ENCODE measurements at regions not wholly inside any gene's neighbourhood (a gene's known extent, or its start where the extent isn't known, plus 50 kb on each side); places are given as distances from the start of the nearest gene placed in this dataset.

DNA sequence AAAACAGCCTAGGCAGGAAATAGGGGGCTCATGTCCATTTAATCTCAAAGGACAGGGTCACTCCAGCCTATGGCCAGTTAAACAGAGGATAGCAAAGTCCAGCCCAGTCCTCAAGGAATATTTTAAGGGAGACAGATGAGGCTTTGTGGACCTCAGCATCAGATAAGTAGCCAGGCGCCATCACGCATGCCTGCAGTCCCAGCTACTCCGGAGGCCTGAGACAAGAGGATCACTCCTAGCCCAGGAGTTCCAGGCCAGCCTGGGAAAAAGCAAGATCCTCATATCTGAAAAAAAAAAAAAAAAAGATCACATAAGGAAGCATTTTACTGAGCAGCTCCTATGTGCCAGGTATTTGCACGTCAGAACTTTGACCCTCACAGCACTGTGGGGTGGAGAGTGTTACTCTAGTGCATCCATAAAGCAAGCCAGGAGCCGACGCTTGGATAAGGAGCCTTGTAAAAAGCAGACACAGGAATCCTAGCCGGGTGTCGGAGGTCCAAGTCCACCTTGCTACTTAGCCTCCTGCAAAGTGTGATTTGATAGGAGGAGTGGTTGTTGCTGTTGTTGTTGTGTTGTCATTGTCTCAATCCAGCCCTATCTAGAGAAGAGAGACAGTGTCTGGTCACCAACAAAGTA, 61.8 kb upstream of the DOCK1 start:
- no peak for DNase-seq (ENCODE audit: low spot score in 2 of 2, unreplicated experiment in 2 of 2)
- no peak overlapping the region for H3K27ac Mint-ChIP-seq
- TF ChIP-seq, protein P1, sequence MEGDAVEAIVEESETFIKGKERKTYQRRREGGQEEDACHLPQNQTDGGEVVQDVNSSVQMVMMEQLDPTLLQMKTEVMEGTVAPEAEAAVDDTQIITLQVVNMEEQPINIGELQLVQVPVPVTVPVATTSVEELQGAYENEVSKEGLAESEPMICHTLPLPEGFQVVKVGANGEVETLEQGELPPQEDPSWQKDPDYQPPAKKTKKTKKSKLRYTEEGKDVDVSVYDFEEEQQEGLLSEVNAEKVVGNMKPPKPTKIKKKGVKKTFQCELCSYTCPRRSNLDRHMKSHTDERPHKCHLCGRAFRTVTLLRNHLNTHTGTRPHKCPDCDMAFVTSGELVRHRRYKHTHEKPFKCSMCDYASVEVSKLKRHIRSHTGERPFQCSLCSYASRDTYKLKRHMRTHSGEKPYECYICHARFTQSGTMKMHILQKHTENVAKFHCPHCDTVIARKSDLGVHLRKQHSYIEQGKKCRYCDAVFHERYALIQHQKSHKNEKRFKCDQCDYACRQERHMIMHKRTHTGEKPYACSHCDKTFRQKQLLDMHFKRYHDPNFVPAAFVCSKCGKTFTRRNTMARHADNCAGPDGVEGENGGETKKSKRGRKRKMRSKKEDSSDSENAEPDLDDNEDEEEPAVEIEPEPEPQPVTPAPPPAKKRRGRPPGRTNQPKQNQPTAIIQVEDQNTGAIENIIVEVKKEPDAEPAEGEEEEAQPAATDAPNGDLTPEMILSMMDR (IDR thresholded peaks at IDR 0.05; ENCODE audit: unreplicated experiment): no peak

DNA sequence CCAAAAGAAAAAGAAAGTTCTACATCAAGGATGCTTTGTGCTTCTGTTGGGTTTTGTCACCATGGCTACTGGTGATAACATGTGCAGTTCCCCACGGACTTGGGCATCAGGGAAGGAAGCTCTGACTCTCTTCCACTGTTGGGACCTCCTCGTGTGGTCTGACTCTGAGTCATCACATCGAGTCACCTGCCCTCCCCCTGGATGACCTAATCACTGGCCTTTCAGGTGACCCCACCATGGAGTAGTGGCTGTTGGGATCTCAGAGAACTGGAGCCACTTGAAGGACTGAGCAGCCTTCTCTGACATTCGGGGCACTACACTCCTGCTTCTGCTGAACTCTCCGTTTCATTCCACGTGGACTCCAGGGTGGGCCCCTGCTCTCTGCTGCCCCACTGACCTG, 60.8 kb upstream of the DOCK1 start:
- Mint-ChIP-seq H3K27ac (no peak overlapping the region), H3K9me3 (no peaks in the 10 kb centered on the region), H3K36me3 (no peaks in the 10 kb centered on the region), H3K4me1 (no peaks in the 10 kb centered on the region), H3K4me3 (no peak overlapping the region), H3K27me3 (ENCODE audit: low read depth) (no peaks in the 10 kb centered on the region)
- DNase-seq (ENCODE audit: low spot score in 2 of 2, unreplicated experiment in 2 of 2): no peak
- TF ChIP-seq, protein P1 (IDR thresholded peaks at IDR 0.05; ENCODE audit: unreplicated experiment): no peak

More for the DNA sequence above, 61.8 kb upstream of the DOCK1 start:
- Mint-ChIP-seq H3K4me3 (no peak overlapping the region), H3K27me3 (ENCODE audit: low read depth) (no peaks in the 10 kb centered on the region), H3K36me3 (no peaks in the 10 kb centered on the region), H3K4me1 (no peaks in the 10 kb centered on the region), H3K9me3 (no peaks in the 10 kb centered on the region)

DNA sequence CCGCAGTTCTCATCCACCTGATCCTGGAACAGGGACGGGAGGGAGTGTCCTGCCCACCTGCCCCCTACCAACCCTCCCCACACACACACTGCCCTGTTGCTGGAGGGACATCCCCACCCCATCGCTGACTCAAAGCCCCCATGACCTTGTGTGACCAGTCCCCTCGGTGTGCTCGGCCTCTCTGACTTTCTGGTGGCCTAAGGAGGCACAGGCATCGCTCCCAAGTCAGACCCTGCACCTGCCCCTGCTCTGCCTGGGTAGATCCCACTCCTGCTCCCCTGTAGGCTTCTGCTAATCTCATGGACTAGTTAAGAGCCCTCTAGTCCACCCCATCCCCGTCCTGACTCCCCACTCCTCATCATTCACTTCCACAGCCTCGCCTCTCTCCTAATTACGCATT, 58.8 kb upstream of the DOCK1 start:
- H3K4me3 Mint-ChIP-seq: no peak overlapping the region
- no peak for DNase-seq (ENCODE audit: low spot score in 2 of 2, unreplicated experiment in 2 of 2)
- H3K27ac Mint-ChIP-seq: no peak overlapping the region
- no peaks in the 10 kb centered on the region for H3K9me3 Mint-ChIP-seq
- H3K27me3 Mint-ChIP-seq (ENCODE audit: low read depth): no peaks in the 10 kb centered on the region
- TF ChIP-seq, protein P1 (IDR thresholded peaks at IDR 0.05; ENCODE audit: unreplicated experiment): no peak
- no peaks in the 10 kb centered on the region for H3K4me1 Mint-ChIP-seq
- H3K36me3 Mint-ChIP-seq: no peaks in the 10 kb centered on the region

DNA sequence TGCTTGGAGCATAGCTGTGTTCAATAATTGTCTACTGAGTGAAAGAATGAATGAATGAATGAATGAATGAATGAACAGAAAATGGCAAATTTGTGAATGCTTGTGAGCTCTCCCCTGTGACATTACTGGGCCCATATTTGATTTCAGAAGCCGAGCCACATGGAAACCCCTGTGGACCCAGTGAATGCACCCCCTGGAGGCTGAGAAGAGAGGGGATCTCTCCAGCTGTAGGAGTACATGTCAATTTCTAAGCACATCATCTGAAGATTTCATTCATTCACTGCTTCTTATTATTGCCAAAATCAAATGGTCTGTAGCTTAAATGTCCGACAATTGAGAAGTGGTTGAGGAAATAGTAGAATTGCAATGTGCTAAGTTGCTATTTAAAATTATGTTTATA, 58.3 kb upstream of the DOCK1 start:
- Mint-ChIP-seq H3K27me3 (ENCODE audit: low read depth) (no peaks in the 10 kb centered on the region), H3K4me1 (no peaks in the 10 kb centered on the region), H3K4me3 (no peak overlapping the region), H3K9me3 (no peaks in the 10 kb centered on the region), H3K36me3 (no peaks in the 10 kb centered on the region), H3K27ac (no peak overlapping the region)
- TF ChIP-seq, protein P1 (IDR thresholded peaks at IDR 0.05; ENCODE audit: unreplicated experiment): no peak
- no peak for DNase-seq (ENCODE audit: low spot score in 2 of 2, unreplicated experiment in 2 of 2)

DNA sequence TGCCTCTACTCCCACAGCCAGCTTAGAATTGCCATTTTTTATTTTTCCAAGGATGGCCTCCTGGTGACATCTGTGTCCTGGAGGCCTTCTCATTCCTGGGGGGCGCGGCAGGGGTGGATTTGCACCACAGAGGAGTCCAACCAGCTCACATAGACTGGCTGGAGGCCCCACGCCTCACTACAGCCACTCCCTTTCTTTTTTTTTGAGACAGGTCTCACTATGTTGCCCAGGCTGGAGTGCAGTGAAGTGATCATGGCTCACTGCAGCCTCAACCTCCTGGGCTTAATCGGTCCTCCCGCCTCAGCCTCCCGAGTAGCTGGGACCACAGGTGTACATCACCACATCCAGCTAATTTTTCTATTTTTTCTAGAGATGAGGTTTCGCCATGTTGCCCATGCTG, 57.6 kb upstream of the DOCK1 start:
- Mint-ChIP-seq H3K36me3 (no peaks in the 10 kb centered on the region), H3K27ac (no peak overlapping the region), H3K9me3 (no peaks in the 10 kb centered on the region), H3K4me1 (peaks cover 4% of the 10 kb centered on the region), H3K27me3 (ENCODE audit: low read depth) (no peaks in the 10 kb centered on the region), H3K4me3 (no peak overlapping the region)
- TF ChIP-seq, protein P1 (IDR thresholded peaks at IDR 0.05; ENCODE audit: unreplicated experiment): no peak
- no peak for DNase-seq (ENCODE audit: low spot score in 2 of 2, unreplicated experiment in 2 of 2)

DNA sequence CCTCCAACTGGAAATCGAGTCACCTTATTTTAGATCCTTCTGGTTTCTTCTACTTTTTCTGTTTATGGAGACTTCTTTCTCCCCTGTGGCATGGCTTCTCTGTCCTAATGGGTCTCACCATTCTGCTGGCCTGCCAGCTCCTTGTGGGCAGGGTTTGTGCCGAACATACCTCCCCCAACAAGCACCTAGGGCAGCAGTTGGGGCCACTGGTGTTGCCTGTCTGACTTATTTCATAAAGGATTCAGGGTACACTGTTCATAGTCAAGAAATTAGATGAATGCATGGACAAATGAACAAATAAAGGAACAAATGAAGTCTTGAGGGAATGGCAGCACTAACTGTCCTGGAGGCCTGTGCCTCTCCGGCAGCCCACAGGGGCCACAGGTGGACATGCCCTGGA, 55.6 kb upstream of the DOCK1 start:
- Mint-ChIP-seq H3K4me1 (peaks cover 7% of the 10 kb centered on the region), H3K36me3 (no peaks in the 10 kb centered on the region), H3K9me3 (no peaks in the 10 kb centered on the region), H3K27me3 (ENCODE audit: low read depth) (peaks cover under 1% of the 10 kb centered on the region), H3K27ac (no peak overlapping the region), H3K4me3 (no peak overlapping the region)
- TF ChIP-seq, protein P1 (IDR thresholded peaks at IDR 0.05; ENCODE audit: unreplicated experiment): no peak
- no peak for DNase-seq (ENCODE audit: low spot score in 2 of 2, unreplicated experiment in 2 of 2)

Measured in mesothelial cell of epicardium (in vitro differentiated cells).